ENCODE measurements at regions not wholly inside any gene's neighbourhood (a gene's known extent, or its start where the extent isn't known, plus 50 kb on each side); places are given as distances from the start of the nearest gene placed in this dataset.

DNA sequence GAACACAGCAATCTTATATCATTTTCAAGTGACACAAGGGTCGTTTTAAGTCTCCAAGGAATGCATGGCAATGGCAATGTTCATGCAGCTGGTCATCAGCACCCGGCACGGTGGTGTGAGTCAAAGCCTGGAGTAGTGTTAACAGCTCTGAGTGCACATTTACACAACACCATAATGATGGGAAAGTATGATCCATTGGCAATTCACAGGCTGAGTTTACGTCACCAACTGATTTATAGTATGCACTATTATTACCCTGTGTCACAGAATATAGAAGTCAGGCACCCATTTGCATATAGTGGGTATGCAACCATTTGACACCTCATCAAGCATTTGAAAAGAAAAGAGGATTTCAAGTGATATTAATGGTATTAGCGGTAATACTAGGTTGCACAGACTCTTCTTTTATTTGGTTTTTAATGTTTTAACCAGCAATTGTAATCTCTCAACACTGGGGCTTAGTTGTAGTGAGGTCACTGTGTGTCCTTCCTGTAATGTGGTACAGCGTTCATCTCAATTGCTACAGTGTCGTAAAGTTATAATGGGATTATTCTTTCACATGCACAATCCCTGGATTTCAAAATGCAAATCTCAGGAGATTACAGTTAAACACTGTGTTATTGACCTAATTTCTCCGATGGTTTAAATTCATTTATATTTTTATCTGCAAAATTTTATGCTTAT, 113.8 kb downstream of the C3orf38 start:
- TF ChIP-seq YY1 (IDR thresholded peaks at IDR 0.05; ENCODE audit: low read depth) (no peak), NFIC (IDR thresholded peaks at IDR 0.05) (no peak), EP300 (IDR thresholded peaks at IDR 0.05; ENCODE audit: borderline replicate concordance) (no peak), RAD21 (IDR thresholded peaks at IDR 0.05; ENCODE audit: low read depth) (no peak)
